D721Med (cell line): ENCODE measurements at regions not wholly inside any gene's neighbourhood (a gene's known extent, or its start where the extent isn't known, plus 50 kb on each side); places are given as distances from the start of the nearest gene placed in this dataset.

Experiments
- DNase-seq: peaks from one replicate; pipeline ENCODE4 v3.0.0; 2011; ENCODE audit warnings: low spot score; ENCODE audit not compliant: insufficient read length
- FAIRE-seq: peaks from 2 replicates; lab custom pipeline; 2011; peaks lifted over from hg19 to GRCh38; lab: Jason Lieb, UNC
- TF ChIP-seq, protein P1 (sequence below): IDR thresholded peaks from 2 replicates; pipeline ENCODE4 v1.5.1; 2012; ENCODE audit warnings: mild to moderate bottlenecking, control low read depth; ENCODE audit not compliant: insufficient read depth; ENCODE audit errors: missing control alignments

DNA sequence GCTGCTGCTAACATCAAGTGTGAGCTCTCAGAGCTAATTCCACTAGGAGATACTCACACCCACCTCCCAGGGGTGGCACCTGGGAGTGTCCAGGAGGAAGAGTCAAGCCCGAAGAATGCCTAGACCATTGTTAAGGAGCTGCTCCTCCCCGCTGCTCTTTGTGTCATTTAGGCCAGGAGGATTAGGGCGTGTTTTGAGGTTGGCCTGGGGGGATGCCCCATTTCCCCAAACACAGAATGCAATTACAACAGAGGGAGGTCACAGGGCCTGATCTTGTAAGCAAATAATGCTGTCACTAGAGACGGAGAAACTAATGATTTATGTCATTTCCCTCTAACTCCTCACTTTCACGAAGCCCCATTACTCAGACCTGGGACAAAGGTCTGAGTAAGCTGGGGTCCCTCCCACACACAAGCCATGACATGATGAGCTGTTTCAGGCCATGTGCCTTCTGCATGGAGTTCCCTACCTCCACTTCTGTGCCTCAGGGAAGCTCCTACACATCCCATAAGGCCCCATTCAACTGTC lies 312.5 kb downstream of the ACTL7B start:
- TF ChIP-seq, protein P1, sequence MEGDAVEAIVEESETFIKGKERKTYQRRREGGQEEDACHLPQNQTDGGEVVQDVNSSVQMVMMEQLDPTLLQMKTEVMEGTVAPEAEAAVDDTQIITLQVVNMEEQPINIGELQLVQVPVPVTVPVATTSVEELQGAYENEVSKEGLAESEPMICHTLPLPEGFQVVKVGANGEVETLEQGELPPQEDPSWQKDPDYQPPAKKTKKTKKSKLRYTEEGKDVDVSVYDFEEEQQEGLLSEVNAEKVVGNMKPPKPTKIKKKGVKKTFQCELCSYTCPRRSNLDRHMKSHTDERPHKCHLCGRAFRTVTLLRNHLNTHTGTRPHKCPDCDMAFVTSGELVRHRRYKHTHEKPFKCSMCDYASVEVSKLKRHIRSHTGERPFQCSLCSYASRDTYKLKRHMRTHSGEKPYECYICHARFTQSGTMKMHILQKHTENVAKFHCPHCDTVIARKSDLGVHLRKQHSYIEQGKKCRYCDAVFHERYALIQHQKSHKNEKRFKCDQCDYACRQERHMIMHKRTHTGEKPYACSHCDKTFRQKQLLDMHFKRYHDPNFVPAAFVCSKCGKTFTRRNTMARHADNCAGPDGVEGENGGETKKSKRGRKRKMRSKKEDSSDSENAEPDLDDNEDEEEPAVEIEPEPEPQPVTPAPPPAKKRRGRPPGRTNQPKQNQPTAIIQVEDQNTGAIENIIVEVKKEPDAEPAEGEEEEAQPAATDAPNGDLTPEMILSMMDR: no peak
- DNase-seq (no peak), FAIRE-seq (no peak)

DNA sequence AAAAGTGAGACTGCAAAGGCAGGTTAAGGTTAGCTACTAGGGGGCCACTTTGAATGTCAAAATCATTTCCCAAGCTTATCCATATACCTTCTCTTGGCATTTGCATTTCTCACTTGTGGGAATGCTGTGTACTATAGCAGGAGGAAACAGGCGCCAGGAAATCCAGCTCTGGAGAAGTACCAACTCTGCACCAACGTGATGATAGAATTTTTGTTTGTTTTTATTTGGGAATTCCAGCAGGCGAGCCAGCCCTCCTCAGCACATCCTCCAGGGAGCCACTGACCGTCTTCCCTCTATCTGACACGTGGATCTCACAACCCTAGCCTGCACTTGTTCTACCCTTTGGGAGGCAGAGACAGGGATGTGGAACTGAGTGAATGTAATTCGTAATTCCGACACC lies 318.0 kb downstream of the ACTL7B start:
- DNase-seq (no peak), FAIRE-seq (no peak)
- TF ChIP-seq, protein P1: no peak

DNA sequence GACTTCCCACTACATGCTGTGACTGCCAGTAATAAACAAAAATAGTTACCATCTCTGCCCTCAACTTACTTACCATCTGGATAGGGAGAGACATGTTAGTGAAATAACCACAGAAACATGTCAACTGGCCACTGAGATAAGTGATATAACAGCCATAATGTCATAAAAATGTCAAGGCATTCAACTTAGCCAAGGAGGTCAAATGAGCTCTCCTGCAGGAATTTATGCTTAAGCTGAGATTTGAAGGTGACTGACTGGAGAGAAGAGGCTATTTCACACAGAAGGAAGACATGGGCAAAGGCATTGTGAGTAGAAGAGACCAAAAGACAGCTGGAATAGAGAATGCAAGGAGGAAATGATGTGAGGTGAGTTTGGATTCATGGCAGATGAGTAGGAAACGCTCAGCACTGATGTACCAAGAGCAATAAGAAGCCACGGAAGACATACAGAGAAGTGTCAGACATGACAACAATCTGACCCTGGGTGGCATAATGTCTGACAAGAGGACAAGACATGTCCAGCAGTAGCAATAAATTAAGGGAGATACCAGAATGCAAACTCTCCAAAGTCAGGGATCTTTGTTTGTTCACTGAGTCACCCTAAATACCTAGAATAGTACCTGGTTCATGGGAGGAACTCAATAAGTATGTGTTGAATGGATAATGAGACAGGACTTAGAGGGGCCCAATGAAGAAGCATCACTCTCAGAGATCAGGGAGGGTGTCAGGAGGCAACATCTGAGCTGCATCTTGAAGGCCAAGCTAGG lies 318.8 kb downstream of the ACTL7B start:
- FAIRE-seq: no peak
- DNase-seq: no peak
- TF ChIP-seq, protein P1: no peak

DNA sequence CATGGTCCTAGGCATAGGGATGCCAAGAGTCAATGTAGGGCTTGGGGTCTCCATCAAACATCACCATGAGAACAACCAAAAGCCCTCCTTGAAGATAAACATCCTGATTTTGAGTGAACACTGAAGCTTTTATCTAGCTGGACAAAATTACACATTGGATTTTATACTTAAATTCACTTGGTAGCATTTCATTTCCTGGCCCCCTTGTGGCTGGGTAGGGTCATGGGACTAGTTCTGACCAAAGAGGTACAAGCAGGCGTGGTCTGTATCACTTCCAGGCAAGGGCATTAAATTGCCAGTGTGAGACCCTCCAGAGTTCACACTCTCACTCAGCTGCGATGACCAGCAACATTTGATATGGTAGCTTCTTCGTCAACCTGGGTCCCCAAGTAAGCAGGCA lies 320.3 kb downstream of the ACTL7B start:
- TF ChIP-seq, protein P1: peak; percentile 24
- DNase-seq: no peak
- no peak for FAIRE-seq

DNA sequence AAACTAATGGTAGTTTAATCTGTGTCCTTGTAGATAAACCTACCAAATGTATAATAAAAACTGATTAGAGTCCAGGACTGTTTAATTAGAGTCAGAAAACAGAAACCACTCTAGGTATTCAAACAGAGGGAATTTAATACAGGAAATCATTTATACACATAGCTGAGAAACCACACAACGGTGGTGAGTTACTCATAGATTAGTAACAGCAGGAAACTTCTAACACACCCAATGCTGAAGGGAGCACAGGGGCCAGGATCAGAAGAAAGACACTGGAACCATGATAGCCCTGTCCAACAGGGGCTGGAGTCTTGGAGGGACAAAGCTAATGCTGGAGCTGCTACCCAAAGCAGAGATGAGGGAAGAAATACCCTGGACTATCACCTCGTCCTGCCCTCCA lies 321.0 kb downstream of the ACTL7B start:
- TF ChIP-seq, protein P1: no peak
- DNase-seq: no peak
- no peak for FAIRE-seq

DNA sequence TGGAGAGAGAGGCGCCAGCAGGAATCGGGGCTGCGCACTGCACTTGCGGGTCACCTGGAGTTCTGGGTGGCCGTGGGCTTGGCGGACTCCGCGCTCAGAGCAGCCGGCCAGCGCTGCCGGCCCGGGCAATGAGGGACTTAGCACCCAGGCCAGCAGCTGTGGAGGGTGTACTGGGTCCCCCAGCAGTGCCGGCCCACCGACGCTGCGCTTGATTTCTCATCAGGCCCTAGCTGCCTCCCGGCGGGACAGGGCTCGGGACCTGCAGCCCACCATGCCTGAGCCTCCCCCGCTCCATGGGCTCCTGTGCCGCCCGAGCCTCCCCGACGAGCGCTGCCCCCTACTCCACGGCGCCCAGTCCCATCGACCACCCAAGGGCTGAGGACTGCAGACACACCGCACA lies 325.6 kb downstream of the ACTL7B start:
- DNase-seq (no peak), FAIRE-seq (no peak)
- TF ChIP-seq, protein P1: no peak

DNA sequence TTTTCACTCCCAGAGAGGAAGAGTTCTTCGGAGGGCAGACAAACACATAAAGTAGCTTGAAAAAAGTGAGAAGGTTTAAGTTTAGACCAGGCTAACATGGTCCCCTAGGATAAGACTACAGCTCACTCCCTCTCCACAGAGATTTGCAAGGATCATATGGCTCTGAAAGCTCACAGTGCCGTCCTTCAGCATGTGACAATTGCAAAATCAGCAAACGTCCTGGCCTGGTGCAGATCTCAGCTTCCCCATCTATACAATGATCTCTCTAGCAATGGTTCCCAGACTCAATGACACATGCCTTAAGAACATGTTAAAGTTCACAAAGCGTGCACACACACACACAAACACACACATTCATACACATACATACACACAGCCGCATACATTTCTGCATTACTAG lies 327.6 kb downstream of the ACTL7B start:
- FAIRE-seq (no peak), DNase-seq (no peak)
- TF ChIP-seq, protein P1: no peak
